ENCODE measurements at regions not wholly inside any gene's neighbourhood (a gene's known extent, or its start where the extent isn't known, plus 50 kb on each side); places are given as distances from the start of the nearest gene placed in this dataset.
"Not testable (repeated sequence)": the region's sequence is repeated elsewhere in the genome, so short reads cannot be mapped to it uniquely, and the experiment has no call there.

GRCh38 chr12:105897311-105897725 is 241.4 kb downstream of the NUAK1 start:
- H3K14ac ChIP-seq (ENCODE audit: low read length in 2 of 2): no peak overlapping the region
- WGBS: 37% methylated on average over 1 of the region's 1 CpG

GRCh38 chr12:105898271-105898670 is 240.5 kb downstream of the NUAK1 start:
- 85% methylated on average over 6 of the region's 6 CpGs for WGBS
- not testable (repeated sequence) for H3K4ac ChIP-seq (ENCODE audit: low read depth in 1 of 2, low read length in 2 of 2); H2BK15ac ChIP-seq (ENCODE audit: low read depth, poor library complexity, severe bottlenecking); H3K14ac ChIP-seq (ENCODE audit: low read length in 2 of 2); H3K27ac ChIP-seq (ENCODE audit: low read length, poor library complexity, severe bottlenecking); H2AK5ac ChIP-seq (ENCODE audit: low read length, severe bottlenecking); H3K4me2 ChIP-seq (ENCODE audit: low read length, poor library complexity, severe bottlenecking); H3K23ac ChIP-seq (ENCODE audit: low read length in 2 of 2); H3K4me1 ChIP-seq (ENCODE audit: control insufficient read depth, insufficient read depth, low read depth, low read length); H3K9me3 ChIP-seq (ENCODE audit: control insufficient read depth, low read length); H3K9ac ChIP-seq (ENCODE audit: low read length); H3K18ac ChIP-seq (ENCODE audit: low read depth in 1 of 2, low read length in 2 of 2); H2BK5ac ChIP-seq (ENCODE audit: low read depth, low read length, poor library complexity, severe bottlenecking); H2BK12ac ChIP-seq (ENCODE audit: low read length in 2 of 2); H3K4me3 ChIP-seq (ENCODE audit: insufficient read depth in 1 of 2, low read depth in 1 of 2, low read length in 2 of 2); H4K91ac ChIP-seq (ENCODE audit: low read length); H3K79me1 ChIP-seq (replicated peaks; ENCODE audit: low read length, poor library complexity, severe bottlenecking); H2AFZ ChIP-seq (ENCODE audit: low read depth, low read length); H2BK120ac ChIP-seq (ENCODE audit: low read depth, low read length); H3K36me3 ChIP-seq (ENCODE audit: control insufficient read depth in 1 of 2, insufficient read depth in 2 of 2, low read depth in 1 of 2, low read length in 2 of 2); H3K27me3 ChIP-seq (ENCODE audit: control insufficient read depth in 1 of 2, insufficient read depth in 1 of 2, low read length in 2 of 2); H4K8ac ChIP-seq (ENCODE audit: low read length); DNase-seq

More at GRCh38 chr12:105897311-105897725, 241.4 kb downstream of the NUAK1 start:
- H2BK120ac ChIP-seq (ENCODE audit: low read depth, low read length): no peak overlapping the region
- no peaks in the 10 kb centered on the region for H3K4me1 ChIP-seq (ENCODE audit: control insufficient read depth, insufficient read depth, low read depth, low read length)
- H2BK12ac ChIP-seq (ENCODE audit: low read length in 2 of 2): no peak overlapping the region
- H3K4me3 ChIP-seq (ENCODE audit: insufficient read depth in 1 of 2, low read depth in 1 of 2, low read length in 2 of 2): no peak overlapping the region
- no peak overlapping the region for H2BK5ac ChIP-seq (ENCODE audit: low read depth, low read length, poor library complexity, severe bottlenecking)
- no peak overlapping the region for H3K23ac ChIP-seq (ENCODE audit: low read length in 2 of 2)
- no peaks in the 10 kb centered on the region for H3K79me1 ChIP-seq (replicated peaks; ENCODE audit: low read length, poor library complexity, severe bottlenecking)
- H2AFZ ChIP-seq (ENCODE audit: low read depth, low read length): no peak overlapping the region
- no peak overlapping the region for H2AK5ac ChIP-seq (ENCODE audit: low read length, severe bottlenecking)
- no peak overlapping the region for H4K91ac ChIP-seq (ENCODE audit: low read length)
- H2BK15ac ChIP-seq (ENCODE audit: low read depth, poor library complexity, severe bottlenecking): no peak overlapping the region
- DNase-seq: no peak
- no peak overlapping the region for H3K27ac ChIP-seq (ENCODE audit: low read length, poor library complexity, severe bottlenecking)
- H3K9me3 ChIP-seq (ENCODE audit: control insufficient read depth, low read length): no peaks in the 10 kb centered on the region
- H3K4me2 ChIP-seq (ENCODE audit: low read length, poor library complexity, severe bottlenecking): no peak overlapping the region
- no peak overlapping the region for H3K4ac ChIP-seq (ENCODE audit: low read depth in 1 of 2, low read length in 2 of 2)
- H4K8ac ChIP-seq (ENCODE audit: low read length): no peak overlapping the region
- no peaks in the 10 kb centered on the region for H3K27me3 ChIP-seq (ENCODE audit: control insufficient read depth in 1 of 2, insufficient read depth in 1 of 2, low read length in 2 of 2)
- no peak overlapping the region for H3K9ac ChIP-seq (ENCODE audit: low read length)
- no peaks in the 10 kb centered on the region for H3K36me3 ChIP-seq (ENCODE audit: control insufficient read depth in 1 of 2, insufficient read depth in 2 of 2, low read depth in 1 of 2, low read length in 2 of 2)
- no peak overlapping the region for H3K18ac ChIP-seq (ENCODE audit: low read depth in 1 of 2, low read length in 2 of 2)

- no peak overlapping the region for H3K23ac ChIP-seq (ENCODE audit: low read length in 2 of 2)
Observed at GRCh38 chr12:105899589-105899988, 239.2 kb downstream of the NUAK1 start.

GRCh38 chr12:105906561-105906960 is 232.2 kb downstream of the NUAK1 start:
- Histone ChIP-seq H3K9ac (ENCODE audit: low read length) (no peak overlapping the region), H3K4me1 (ENCODE audit: control insufficient read depth, insufficient read depth, low read depth, low read length) (no peaks in the 10 kb centered on the region), H2BK5ac (ENCODE audit: low read depth, low read length, poor library complexity, severe bottlenecking) (no peak overlapping the region), H4K91ac (ENCODE audit: low read length) (peak overlapping the region; percentile 21), H3K27ac (ENCODE audit: low read length, poor library complexity, severe bottlenecking) (no peak overlapping the region), H3K4ac (ENCODE audit: low read depth in 1 of 2, low read length in 2 of 2) (no peak overlapping the region), H4K8ac (ENCODE audit: low read length) (no peak overlapping the region), H3K14ac (ENCODE audit: low read length in 2 of 2) (no peak overlapping the region), H3K4me2 (ENCODE audit: low read length, poor library complexity, severe bottlenecking) (no peak overlapping the region), H3K18ac (ENCODE audit: low read depth in 1 of 2, low read length in 2 of 2) (peak overlapping the region in 1 of 2 experiments; percentile 68), H2BK12ac (ENCODE audit: low read length in 2 of 2) (no peak overlapping the region), H3K36me3 (ENCODE audit: control insufficient read depth in 1 of 2, insufficient read depth in 2 of 2, low read depth in 1 of 2, low read length in 2 of 2) (no peaks in the 10 kb centered on the region), H2BK15ac (ENCODE audit: low read depth, poor library complexity, severe bottlenecking) (no peak overlapping the region), H3K4me3 (ENCODE audit: insufficient read depth in 1 of 2, low read depth in 1 of 2, low read length in 2 of 2) (no peak overlapping the region), H3K23ac (ENCODE audit: low read length in 2 of 2) (no peak overlapping the region), H3K79me1 (replicated peaks; ENCODE audit: low read length, poor library complexity, severe bottlenecking) (no peaks in the 10 kb centered on the region), H3K27me3 (ENCODE audit: control insufficient read depth in 1 of 2, insufficient read depth in 1 of 2, low read length in 2 of 2) (no peaks in the 10 kb centered on the region), H2AK5ac (ENCODE audit: low read length, severe bottlenecking) (no peak overlapping the region), H3K9me3 (ENCODE audit: control insufficient read depth, low read length) (no peaks in the 10 kb centered on the region), H2AFZ (ENCODE audit: low read depth, low read length) (no peak overlapping the region), H2BK120ac (ENCODE audit: low read depth, low read length) (no peak overlapping the region)
- no peak for DNase-seq
- WGBS: 97% methylated on average over 1 of the region's 1 CpG

More at GRCh38 chr12:105899589-105899988, 239.2 kb downstream of the NUAK1 start:
- DNase-seq: no peak
- H3K4me1 ChIP-seq (ENCODE audit: control insufficient read depth, insufficient read depth, low read depth, low read length): no peaks in the 10 kb centered on the region
- no peak overlapping the region for H2AK5ac ChIP-seq (ENCODE audit: low read length, severe bottlenecking)
- no peak overlapping the region for H3K4me2 ChIP-seq (ENCODE audit: low read length, poor library complexity, severe bottlenecking)
- H3K4me3 ChIP-seq (ENCODE audit: insufficient read depth in 1 of 2, low read depth in 1 of 2, low read length in 2 of 2): no peak overlapping the region
- no peaks in the 10 kb centered on the region for H3K9me3 ChIP-seq (ENCODE audit: control insufficient read depth, low read length)
- H3K36me3 ChIP-seq (ENCODE audit: control insufficient read depth in 1 of 2, insufficient read depth in 2 of 2, low read depth in 1 of 2, low read length in 2 of 2): no peaks in the 10 kb centered on the region
- no peak overlapping the region for H2BK5ac ChIP-seq (ENCODE audit: low read depth, low read length, poor library complexity, severe bottlenecking)
- no peak overlapping the region for H3K18ac ChIP-seq (ENCODE audit: low read depth in 1 of 2, low read length in 2 of 2)
- no peaks in the 10 kb centered on the region for H3K79me1 ChIP-seq (replicated peaks; ENCODE audit: low read length, poor library complexity, severe bottlenecking)
- no peak overlapping the region for H4K8ac ChIP-seq (ENCODE audit: low read length)
- H3K27ac ChIP-seq (ENCODE audit: low read length, poor library complexity, severe bottlenecking): no peak overlapping the region
- H4K91ac ChIP-seq (ENCODE audit: low read length): no peak overlapping the region
- no peaks in the 10 kb centered on the region for H3K27me3 ChIP-seq (ENCODE audit: control insufficient read depth in 1 of 2, insufficient read depth in 1 of 2, low read length in 2 of 2)
- WGBS: 92% methylated on average over 4 of the region's 5 CpGs
- no peak overlapping the region for H3K4ac ChIP-seq (ENCODE audit: low read depth in 1 of 2, low read length in 2 of 2)
- H2BK120ac ChIP-seq (ENCODE audit: low read depth, low read length): no peak overlapping the region
- no peak overlapping the region for H2BK15ac ChIP-seq (ENCODE audit: low read depth, poor library complexity, severe bottlenecking)
- no peak overlapping the region for H3K14ac ChIP-seq (ENCODE audit: low read length in 2 of 2)
- no peak overlapping the region for H2AFZ ChIP-seq (ENCODE audit: low read depth, low read length)
- no peak overlapping the region for H2BK12ac ChIP-seq (ENCODE audit: low read length in 2 of 2)
- H3K9ac ChIP-seq (ENCODE audit: low read length): no peak overlapping the region

All from mesenchymal stem cell (in vitro differentiated cells and primary cell).